WTC11 (cell line): ENCODE measurements at regions not wholly inside any gene's neighbourhood (a gene's known extent, or its start where the extent isn't known, plus 50 kb on each side); places are given as distances from the start of the nearest gene placed in this dataset.
A peak's percentile ranks its signal among the peaks of the same experiment; 100 is the strongest.

Source experiments
- ATAC-seq: fragments of 200-7000 bp; cut with Tn5 transposase; 2 replicates; pipeline ENCODE4 v1.10.0; 2021; ENCODE audit warnings: mild to moderate bottlenecking, moderate library complexity
- CTCF ChIA-PET: fragments of 300-600 bp; sonication (Branson Sonifier 250); formaldehyde crosslinking; loops from one replicate; lab custom pipeline; 2021; ENCODE audit warnings: antibody characterized with exemption; lab: Charles Lee
- POLR2A ChIA-PET: fragments of 350-600 bp; sonication (Branson Sonifier 250); formaldehyde crosslinking; loops from one replicate; lab custom pipeline; 2021; ENCODE audit warnings: antibody characterized with exemption; lab: Charles Lee
- DNase-seq: peaks from one replicate; pipeline ENCODE4 v3.0.0; 2021; ENCODE audit warnings: low spot score
- H3K27ac Mint-ChIP-seq: 2 replicates; pipeline ENCODE4 v1.8.0; 2021; ENCODE audit warnings: mixed read lengths
- H3K27me3 Mint-ChIP-seq: 2 replicates; pipeline ENCODE4 v1.8.0; 2021; ENCODE audit warnings: low read depth, mild to moderate bottlenecking, moderate library complexity, mixed read lengths
- H3K36me3 Mint-ChIP-seq: 2 replicates; pipeline ENCODE4 v1.8.0; 2021; ENCODE audit warnings: mixed read lengths
- H3K4me1 Mint-ChIP-seq: 2 replicates; pipeline ENCODE4 v1.8.0; 2022; ENCODE audit warnings: mixed read lengths
- H3K4me3 Mint-ChIP-seq: 2 replicates; pipeline ENCODE4 v1.8.0; 2021; ENCODE audit warnings: mild to moderate bottlenecking, moderate library complexity, mixed read lengths
- H3K9me3 Mint-ChIP-seq: 2 replicates; pipeline ENCODE4 v1.8.0; 2021; ENCODE audit warnings: mixed read lengths
- ARID4B ChIP-seq: sonication (generic); formaldehyde crosslinking; IDR thresholded peaks from 2 replicates; pipeline ENCODE4 v1.8.0; 2023; ENCODE audit warnings: missing genetic modification reagents, mild to moderate bottlenecking, borderline replicate concordance
- CREB1 ChIP-seq: sonication (generic); formaldehyde crosslinking; IDR thresholded peaks from 2 replicates; pipeline ENCODE4 v1.8.0; 2023; ENCODE audit warnings: mild to moderate bottlenecking, missing genetic modification reagents
- FOXP4 ChIP-seq: sonication (generic); formaldehyde crosslinking; IDR thresholded peaks from 2 replicates; pipeline ENCODE4 v1.8.0; 2022; ENCODE audit warnings: mild to moderate bottlenecking, missing genetic modification reagents
- HMGXB4 ChIP-seq: sonication (generic); formaldehyde crosslinking; IDR thresholded peaks from 2 replicates; pipeline ENCODE4 v1.8.1; 2023; ENCODE audit warnings: mild to moderate bottlenecking, moderate library complexity, missing genetic modification reagents
- JUN ChIP-seq: sonication (generic); formaldehyde crosslinking; IDR thresholded peaks from 2 replicates; pipeline ENCODE4 v1.8.0; 2023; ENCODE audit warnings: mild to moderate bottlenecking, missing genetic modification reagents
- KAT7 ChIP-seq: sonication (generic); formaldehyde crosslinking; IDR thresholded peaks from 2 replicates; pipeline ENCODE4 v1.8.1; 2023; ENCODE audit warnings: missing genetic modification reagents, mild to moderate bottlenecking, borderline replicate concordance
- MXD4 ChIP-seq: fragments of 250-450 bp; sonication (Bioruptor Pico); IDR thresholded peaks from 2 replicates; pipeline ENCODE4 v1.8.0; 2021; ENCODE audit warnings: mild to moderate bottlenecking, moderate library complexity, borderline replicate concordance
- MYBL2 ChIP-seq: sonication (generic); formaldehyde crosslinking; IDR thresholded peaks from 2 replicates; pipeline ENCODE4 v1.8.1; 2023; ENCODE audit warnings: mild to moderate bottlenecking, moderate library complexity, missing genetic modification reagents
- NR2C2 ChIP-seq: sonication (generic); formaldehyde crosslinking; IDR thresholded peaks from 2 replicates; pipeline ENCODE4 v1.8.0; 2022; ENCODE audit warnings: mild to moderate bottlenecking, missing genetic modification reagents
- OVOL2 ChIP-seq: fragments of 250-450 bp; sonication (Bioruptor Pico); IDR thresholded peaks from 2 replicates; pipeline ENCODE4 v1.9.0; 2021; ENCODE audit warnings: mild to moderate bottlenecking, borderline replicate concordance
- PREB ChIP-seq: sonication (generic); formaldehyde crosslinking; IDR thresholded peaks from 2 replicates; pipeline ENCODE4 v1.8.1; 2022; ENCODE audit warnings: mild to moderate bottlenecking, missing genetic modification reagents, moderate library complexity, borderline replicate concordance
- RELA ChIP-seq: sonication (generic); formaldehyde crosslinking; IDR thresholded peaks from 2 replicates; pipeline ENCODE4 v1.8.1; 2022; ENCODE audit warnings: missing genetic modification reagents, mild to moderate bottlenecking, borderline replicate concordance
- SOX15 ChIP-seq: fragments of 250-450 bp; sonication (Bioruptor Pico); IDR thresholded peaks from 2 replicates; pipeline ENCODE4 v1.9.0; 2021; ENCODE audit warnings: mild to moderate bottlenecking
- STAT6 ChIP-seq: sonication (generic); formaldehyde crosslinking; conservative IDR thresholded peaks from 2 replicates; pipeline ENCODE4 v1.8.1; 2023; ENCODE audit warnings: mild to moderate bottlenecking, low read depth, missing genetic modification reagents, moderate library complexity
- TCF7 ChIP-seq: sonication (generic); formaldehyde crosslinking; IDR thresholded peaks from 2 replicates; pipeline ENCODE4 v1.8.0; 2022; ENCODE audit warnings: mild to moderate bottlenecking, low read depth, missing genetic modification reagents, moderate library complexity
- ZNF138 ChIP-seq: sonication (generic); formaldehyde crosslinking; conservative IDR thresholded peaks from 2 replicates; pipeline ENCODE4 v1.8.1; 2022; ENCODE audit warnings: mild to moderate bottlenecking, moderate library complexity, missing genetic modification reagents
- ZNF263 ChIP-seq: sonication (generic); formaldehyde crosslinking; IDR thresholded peaks from 2 replicates; pipeline ENCODE4 v1.8.1; 2022; ENCODE audit warnings: low read depth, mild to moderate bottlenecking, moderate library complexity, missing genetic modification reagents
- ZNF512 ChIP-seq: sonication (generic); formaldehyde crosslinking; IDR thresholded peaks from 2 replicates; pipeline ENCODE4 v1.8.1; 2022; ENCODE audit warnings: missing genetic modification reagents, borderline replicate concordance

GRCh38 chr5:17012289-17012688, 76.2 kb upstream of the MYO10 start:
- ChIA-PET POLR2A (no interaction called here), CTCF (interaction anchor here (0.6 to 1.9 kb wide), 3 partner anchors 76 to 178 kb away, joined by 3 to 6 read pairs (median 5); no protein-coding TSS in a partner anchor)
- H3K36me3 Mint-ChIP-seq: no peaks in the 10 kb centered on the region
- TF ChIP-seq ZNF512 (CRISPR knock-in tag) (no peak), STAT6 (CRISPR knock-in tag) (no peak)
- no peaks in the 10 kb centered on the region for H3K27me3 Mint-ChIP-seq
- H3K9me3 Mint-ChIP-seq: no peaks in the 10 kb centered on the region
- no peak for DNase-seq
- H3K4me3 Mint-ChIP-seq: no peak overlapping the region
- H3K4me1 Mint-ChIP-seq: peaks cover 2% of the 10 kb centered on the region; the same call in 1 of the 2 replicates
- H3K27ac Mint-ChIP-seq: no peak overlapping the region
- ATAC-seq: no peak

- POLR2A ChIA-PET: no interaction called here
- no peak overlapping the region for H3K4me3 Mint-ChIP-seq
- H3K36me3 Mint-ChIP-seq: no peaks in the 10 kb centered on the region
- DNase-seq (no peak), ATAC-seq (0 out of 2 replicates have a peak, but pooled peaks have one; percentile 28)
- H3K27me3 Mint-ChIP-seq: no peaks in the 10 kb centered on the region
- no peak overlapping the region for H3K27ac Mint-ChIP-seq
- H3K9me3 Mint-ChIP-seq: no peaks in the 10 kb centered on the region
- CTCF ChIA-PET: no interaction called here
- peaks cover 2% of the 10 kb centered on the region; the same call in 1 of the 2 replicates for H3K4me1 Mint-ChIP-seq
- TF ChIP-seq PREB (no peak), ARID4B (CRISPR knock-in tag) (no peak), TCF7 (CRISPR knock-in tag) (no peak), FOXP4 (no peak), NR2C2 (CRISPR knock-in tag) (no peak), SOX15 (CRISPR knock-in tag) (no peak), CREB1 (no peak), JUN (no peak), HMGXB4 (CRISPR knock-in tag) (no peak), MXD4 (no peak), OVOL2 (CRISPR knock-in tag) (no peak), ZNF263 (CRISPR knock-in tag) (no peak), ZNF138 (no peak), RELA (CRISPR knock-in tag) (no peak), MYBL2 (CRISPR knock-in tag) (no peak), KAT7 (no peak)
These were observed 78.6 kb upstream of the MYO10 start for GRCh38 chr5:17014686-17015085.
